Neural cell (in vitro differentiated cells): ENCODE measurements at regions not wholly inside any gene's neighbourhood (a gene's known extent, or its start where the extent isn't known, plus 50 kb on each side); places are given as distances from the start of the nearest gene placed in this dataset.

Experiments
- H2AFZ ChIP-seq: fragments of 200-600, 300-800 bp; sonication (generic), shearing (Covaris generic); 2 replicates; pipeline ENCODE4 v1.6.0; 2014; ENCODE audit warnings: low read depth, mild to moderate bottlenecking, antibody characterized with exemption, low read length, moderate library complexity
- H3F3A ChIP-seq: fragments of 200-600 bp; shearing (Covaris generic); 2 replicates; pipeline ENCODE4 v1.6.1; 2016; ENCODE audit warnings: mild to moderate bottlenecking, moderate library complexity, mixed read lengths, antibody characterized with exemption, low read length; ENCODE audit not compliant: insufficient read depth, poor library complexity, severe bottlenecking
- H3K27ac ChIP-seq: fragments of 200-600, 300-800 bp; sonication (generic), shearing (Covaris generic); 2 replicates; pipeline ENCODE4 v1.5.1; 2014; ENCODE audit warnings: mild to moderate bottlenecking, low read length, moderate library complexity
- H3K27me3 ChIP-seq: fragments of 300-800, 200-600 bp; sonication (generic), shearing (Covaris generic); 2 replicates; pipeline ENCODE4 v1.6.0; 2014; ENCODE audit warnings: mild to moderate bottlenecking, low read depth, low read length, moderate library complexity; ENCODE audit not compliant: insufficient read depth
- H3K36me3 ChIP-seq: fragments of 300-800, 200-600 bp; sonication (generic), shearing (Covaris generic); 2 replicates; pipeline ENCODE4 v1.5.1; 2014; ENCODE audit warnings: mild to moderate bottlenecking, antibody characterized with exemption, low read length, moderate library complexity; ENCODE audit not compliant: insufficient read depth
- H3K4me2 ChIP-seq: fragments of 300-800, 200-600 bp; sonication (generic), shearing (Covaris generic); 2 replicates; pipeline ENCODE4 v1.6.0; 2014; ENCODE audit warnings: mild to moderate bottlenecking, low read length
- H3K4me3 ChIP-seq: fragments of 300-800, 200-600 bp; sonication (generic), shearing (Covaris generic); 2 replicates; pipeline ENCODE4 v1.5.1; 2014; ENCODE audit warnings: mild to moderate bottlenecking, low read length, moderate library complexity
- H3K79me2 ChIP-seq: fragments of 200-600 bp; shearing (Covaris generic); replicated peaks from 2 replicates; pipeline ENCODE4 v1.6.0; 2014; ENCODE audit warnings: mild to moderate bottlenecking, low read length, moderate library complexity; ENCODE audit not compliant: insufficient read depth
- H3K9ac ChIP-seq: fragments of 300-800, 200-600 bp; sonication (generic), shearing (Covaris generic); 2 replicates; pipeline ENCODE4 v1.6.1; 2016; ENCODE audit warnings: mild to moderate bottlenecking, low read length, mixed read lengths
- H3K9me2 ChIP-seq: fragments of 200-600 bp; shearing (Covaris generic); 2 replicates; pipeline ENCODE4 v1.6.1; 2016; ENCODE audit warnings: mild to moderate bottlenecking, low read length, mixed read lengths; ENCODE audit not compliant: insufficient read depth
- H3K9me3 ChIP-seq: fragments of 200-600, 300-800 bp; sonication (generic), shearing (Covaris generic); 2 replicates; pipeline ENCODE4 v1.6.1; 2016; ENCODE audit warnings: mild to moderate bottlenecking, mixed run types, low read length, moderate library complexity, mixed read lengths
- H4K20me1 ChIP-seq: fragments of 200-600 bp; shearing (Covaris generic); 2 replicates; pipeline ENCODE4 v1.6.1; 2016; ENCODE audit warnings: mild to moderate bottlenecking, mixed run types; ENCODE audit not compliant: insufficient read depth
- EP300 ChIP-seq: fragments of 450-650 bp; conservative IDR thresholded peaks from 2 replicates; pipeline ENCODE4 v1.6.1; 2014; ENCODE audit warnings: antibody characterized with exemption, mild to moderate bottlenecking, moderate library complexity; ENCODE audit not compliant: poor library complexity, severe bottlenecking
- EZH2 ChIP-seq: fragments of 200-600, 300-800 bp; shearing (Covaris generic), sonication (generic); IDR thresholded peaks from 2 replicates; pipeline ENCODE4 v1.6.1; 2014; ENCODE audit warnings: antibody characterized with exemption, low read length, borderline replicate concordance, mild to moderate bottlenecking; ENCODE audit not compliant: insufficient read depth, poor library complexity, severe bottlenecking
- MXI1 ChIP-seq: fragments of 450-650 bp; conservative IDR thresholded peaks from 2 replicates; pipeline ENCODE4 v1.6.1; 2014; ENCODE audit warnings: antibody characterized with exemption, mild to moderate bottlenecking; ENCODE audit not compliant: poor library complexity, severe bottlenecking
- POLR2AphosphoS5 ChIP-seq: IDR thresholded peaks from 2 replicates; pipeline ENCODE4 v1.6.1; 2012
- RAD21 ChIP-seq: fragments of 450-650 bp; conservative IDR thresholded peaks from 2 replicates; pipeline ENCODE4 v1.6.1; 2014; ENCODE audit warnings: antibody characterized with exemption, mild to moderate bottlenecking, moderate library complexity
- SMC3 ChIP-seq: fragments of 450-650 bp; conservative IDR thresholded peaks from 2 replicates; pipeline ENCODE4 v1.6.1; 2014; ENCODE audit warnings: antibody characterized with exemption, mild to moderate bottlenecking, moderate library complexity; ENCODE audit not compliant: poor library complexity
- TAF1 ChIP-seq: IDR thresholded peaks from 2 replicates; pipeline ENCODE4 v1.6.1; 2012; ENCODE audit warnings: low read depth
- TF ChIP-seq, protein P1 (sequence below): fragments of 450-650 bp; IDR thresholded peaks from 2 replicates; pipeline ENCODE4 v1.5.1; 2014; ENCODE audit warnings: antibody characterized with exemption, mild to moderate bottlenecking, moderate library complexity; ENCODE audit not compliant: poor library complexity, severe bottlenecking
- TF ChIP-seq, protein P2 (sequence below): IDR thresholded peaks from 2 replicates; pipeline ENCODE4 v1.6.1; 2012; ENCODE audit warnings: borderline replicate concordance

DNA sequence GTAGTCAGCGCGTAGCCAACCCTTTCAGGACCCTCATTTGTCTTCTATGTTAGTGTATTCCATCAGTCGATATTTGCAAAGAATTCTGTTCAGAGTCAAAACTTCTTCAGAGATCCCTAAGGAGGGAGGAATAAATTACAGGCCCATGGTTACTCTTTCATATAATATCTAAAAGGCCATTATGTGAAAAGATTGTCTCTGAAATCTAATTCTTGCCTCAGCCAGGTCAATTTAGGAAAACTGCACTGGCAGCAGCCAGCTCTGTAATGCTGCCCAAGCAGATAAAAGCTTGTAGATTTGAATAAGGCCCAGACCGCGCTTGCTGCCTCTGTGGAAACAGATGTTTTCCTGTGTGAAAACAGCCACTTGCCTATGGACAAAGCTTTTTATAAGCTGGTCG lies 379.8 kb downstream of the CNTNAP4 start:
- no peaks in the 10 kb centered on the region for H3F3A ChIP-seq
- no peak overlapping the region for H3K4me3 ChIP-seq
- no peak overlapping the region for H2AFZ ChIP-seq
- no peak for TF ChIP-seq MXI1
- TF ChIP-seq, protein P1, sequence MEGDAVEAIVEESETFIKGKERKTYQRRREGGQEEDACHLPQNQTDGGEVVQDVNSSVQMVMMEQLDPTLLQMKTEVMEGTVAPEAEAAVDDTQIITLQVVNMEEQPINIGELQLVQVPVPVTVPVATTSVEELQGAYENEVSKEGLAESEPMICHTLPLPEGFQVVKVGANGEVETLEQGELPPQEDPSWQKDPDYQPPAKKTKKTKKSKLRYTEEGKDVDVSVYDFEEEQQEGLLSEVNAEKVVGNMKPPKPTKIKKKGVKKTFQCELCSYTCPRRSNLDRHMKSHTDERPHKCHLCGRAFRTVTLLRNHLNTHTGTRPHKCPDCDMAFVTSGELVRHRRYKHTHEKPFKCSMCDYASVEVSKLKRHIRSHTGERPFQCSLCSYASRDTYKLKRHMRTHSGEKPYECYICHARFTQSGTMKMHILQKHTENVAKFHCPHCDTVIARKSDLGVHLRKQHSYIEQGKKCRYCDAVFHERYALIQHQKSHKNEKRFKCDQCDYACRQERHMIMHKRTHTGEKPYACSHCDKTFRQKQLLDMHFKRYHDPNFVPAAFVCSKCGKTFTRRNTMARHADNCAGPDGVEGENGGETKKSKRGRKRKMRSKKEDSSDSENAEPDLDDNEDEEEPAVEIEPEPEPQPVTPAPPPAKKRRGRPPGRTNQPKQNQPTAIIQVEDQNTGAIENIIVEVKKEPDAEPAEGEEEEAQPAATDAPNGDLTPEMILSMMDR, result no peak
- TF ChIP-seq EP300, result no peak
- no peak for TF ChIP-seq EZH2
- TF ChIP-seq RAD21, result no peak
- TF ChIP-seq, protein P2, sequence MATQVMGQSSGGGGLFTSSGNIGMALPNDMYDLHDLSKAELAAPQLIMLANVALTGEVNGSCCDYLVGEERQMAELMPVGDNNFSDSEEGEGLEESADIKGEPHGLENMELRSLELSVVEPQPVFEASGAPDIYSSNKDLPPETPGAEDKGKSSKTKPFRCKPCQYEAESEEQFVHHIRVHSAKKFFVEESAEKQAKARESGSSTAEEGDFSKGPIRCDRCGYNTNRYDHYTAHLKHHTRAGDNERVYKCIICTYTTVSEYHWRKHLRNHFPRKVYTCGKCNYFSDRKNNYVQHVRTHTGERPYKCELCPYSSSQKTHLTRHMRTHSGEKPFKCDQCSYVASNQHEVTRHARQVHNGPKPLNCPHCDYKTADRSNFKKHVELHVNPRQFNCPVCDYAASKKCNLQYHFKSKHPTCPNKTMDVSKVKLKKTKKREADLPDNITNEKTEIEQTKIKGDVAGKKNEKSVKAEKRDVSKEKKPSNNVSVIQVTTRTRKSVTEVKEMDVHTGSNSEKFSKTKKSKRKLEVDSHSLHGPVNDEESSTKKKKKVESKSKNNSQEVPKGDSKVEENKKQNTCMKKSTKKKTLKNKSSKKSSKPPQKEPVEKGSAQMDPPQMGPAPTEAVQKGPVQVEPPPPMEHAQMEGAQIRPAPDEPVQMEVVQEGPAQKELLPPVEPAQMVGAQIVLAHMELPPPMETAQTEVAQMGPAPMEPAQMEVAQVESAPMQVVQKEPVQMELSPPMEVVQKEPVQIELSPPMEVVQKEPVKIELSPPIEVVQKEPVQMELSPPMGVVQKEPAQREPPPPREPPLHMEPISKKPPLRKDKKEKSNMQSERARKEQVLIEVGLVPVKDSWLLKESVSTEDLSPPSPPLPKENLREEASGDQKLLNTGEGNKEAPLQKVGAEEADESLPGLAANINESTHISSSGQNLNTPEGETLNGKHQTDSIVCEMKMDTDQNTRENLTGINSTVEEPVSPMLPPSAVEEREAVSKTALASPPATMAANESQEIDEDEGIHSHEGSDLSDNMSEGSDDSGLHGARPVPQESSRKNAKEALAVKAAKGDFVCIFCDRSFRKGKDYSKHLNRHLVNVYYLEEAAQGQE, result no peak
- no peak for TF ChIP-seq POLR2AphosphoS5
- no peak for TF ChIP-seq SMC3
- no peak for TF ChIP-seq TAF1
- H3K4me2 ChIP-seq, result no peak overlapping the region
- no peaks in the 10 kb centered on the region for H3K36me3 ChIP-seq
- no peak overlapping the region for H3K9ac ChIP-seq
- no peaks in the 10 kb centered on the region for H3K27me3 ChIP-seq
- no peak overlapping the region for H3K27ac ChIP-seq
- no peaks in the 10 kb centered on the region for H3K79me2 ChIP-seq
- H3K9me3 ChIP-seq, result no peaks in the 10 kb centered on the region
- H4K20me1 ChIP-seq, result no peaks in the 10 kb centered on the region
- H3K9me2 ChIP-seq, result no peaks in the 10 kb centered on the region

DNA sequence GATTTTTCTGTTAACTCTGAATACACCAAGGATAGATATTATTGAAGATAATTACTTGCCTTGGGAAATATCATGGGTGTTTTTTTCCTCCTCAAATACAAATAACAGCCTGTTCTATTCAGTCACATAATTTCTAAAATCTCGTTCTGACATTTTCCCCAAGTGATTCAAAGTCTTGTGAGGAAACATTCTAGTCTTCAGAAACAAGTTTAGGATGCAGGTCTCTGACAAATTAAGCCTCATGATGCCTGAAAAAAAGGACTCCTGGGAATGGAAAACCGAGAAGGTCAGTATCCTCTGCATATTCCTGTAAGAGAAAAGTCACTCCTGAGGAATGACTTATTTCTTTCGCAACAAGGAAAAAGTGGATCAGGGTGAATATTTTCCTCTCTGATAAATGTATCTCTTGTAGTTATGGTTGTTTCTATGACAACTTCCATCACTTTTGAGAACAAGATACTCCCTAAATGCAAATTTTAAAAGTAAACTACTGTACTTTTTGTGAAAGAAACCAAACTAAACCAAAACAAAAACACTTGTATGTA lies 384.6 kb downstream of the CNTNAP4 start:
- no peak for TF ChIP-seq MXI1
- no peak for TF ChIP-seq SMC3
- TF ChIP-seq EZH2, result no peak
- TF ChIP-seq, protein P2, result no peak
- TF ChIP-seq POLR2AphosphoS5, result no peak
- no peak for TF ChIP-seq RAD21
- TF ChIP-seq, protein P1, result no peak
- TF ChIP-seq TAF1, result no peak
- TF ChIP-seq EP300, result no peak
- Histone ChIP-seq H3K27ac (no peak overlapping the region), H2AFZ (no peak overlapping the region), H3K9ac (no peak overlapping the region), H3K27me3 (no peaks in the 10 kb centered on the region), H4K20me1 (no peaks in the 10 kb centered on the region), H3K79me2 (no peaks in the 10 kb centered on the region), H3K9me3 (no peaks in the 10 kb centered on the region), H3K36me3 (no peaks in the 10 kb centered on the region), H3K4me3 (no peak overlapping the region), H3K4me2 (no peak overlapping the region), H3K9me2 (no peaks in the 10 kb centered on the region), H3F3A (no peaks in the 10 kb centered on the region)
